SK-N-SH treated with all-trans-retinoic acid at 6 μM for 48 hours (cell line): ENCODE measurements at regions not wholly inside any gene's neighbourhood (a gene's known extent, or its start where the extent isn't known, plus 50 kb on each side); places are given as distances from the start of the nearest gene placed in this dataset.

ENCODE experiments used
- ATAC-seq: fragments of 200-7000 bp; cut with Tn5 transposase; 3 replicates; pipeline ENCODE4 v1.9.1; 2020; ENCODE audit warnings: mild to moderate bottlenecking, moderate library complexity
- ARNTL ChIP-seq: fragments of 450-650 bp; formaldehyde crosslinking; IDR thresholded peaks from 2 replicates; pipeline ENCODE4 v1.5.0; 2020; ENCODE audit warnings: low read depth, mild to moderate bottlenecking, moderate library complexity, borderline replicate concordance
- BACH2 ChIP-seq: fragments of 250-450 bp; sonication (Bioruptor Pico); IDR thresholded peaks from 2 replicates; pipeline ENCODE4 v1.9.0; 2021; ENCODE audit warnings: mild to moderate bottlenecking, borderline replicate concordance
- CREB5 ChIP-seq: fragments of 250-450 bp; sonication (Bioruptor Pico); IDR thresholded peaks from 2 replicates; pipeline ENCODE4 v1.5.1; 2020; ENCODE audit warnings: low read depth, mild to moderate bottlenecking, moderate library complexity
- CSDC2 ChIP-seq: fragments of 250-450 bp; sonication (Bioruptor Pico); IDR thresholded peaks from 2 replicates; pipeline ENCODE4 v1.5.0; 2020; ENCODE audit warnings: mild to moderate bottlenecking, moderate library complexity
- ESRRG ChIP-seq: fragments of 250-450 bp; sonication (Bioruptor Pico); IDR thresholded peaks from 2 replicates; pipeline ENCODE4 v1.6.1; 2021; ENCODE audit warnings: mild to moderate bottlenecking
- ISL1 ChIP-seq: fragments of 250-450 bp; sonication (Bioruptor Pico); IDR thresholded peaks from 2 replicates; pipeline ENCODE4 v2.1.2; 2022; ENCODE audit warnings: mild to moderate bottlenecking, moderate library complexity
- OSR1 ChIP-seq: fragments of 250-450 bp; sonication (Bioruptor Pico); IDR thresholded peaks from 2 replicates; pipeline ENCODE4 v1.8.0; 2022; ENCODE audit warnings: moderate library complexity, mild to moderate bottlenecking, inconsistent platforms
- PATZ1 ChIP-seq: fragments of 250-450 bp; sonication (Bioruptor Pico); IDR thresholded peaks from 2 replicates; pipeline ENCODE4 v1.8.0; 2020; ENCODE audit warnings: mild to moderate bottlenecking, moderate library complexity, borderline replicate concordance
- POU6F1 ChIP-seq: fragments of 250-450 bp; sonication (Bioruptor Pico); IDR thresholded peaks from 2 replicates; pipeline ENCODE4 v1.8.0; 2021; ENCODE audit warnings: low read depth, mild to moderate bottlenecking, moderate library complexity, borderline replicate concordance
- PPARA ChIP-seq: fragments of 250-450 bp; sonication (Bioruptor Pico); IDR thresholded peaks from 2 replicates; pipeline ENCODE4 v1.5.0; 2020; ENCODE audit warnings: mild to moderate bottlenecking, borderline replicate concordance
- RARB ChIP-seq: fragments of 250-450 bp; sonication (Bioruptor Pico); IDR thresholded peaks from 2 replicates; pipeline ENCODE4 v1.8.0; 2021; ENCODE audit warnings: mild to moderate bottlenecking, moderate library complexity
- TCF4 ChIP-seq: fragments of 250-450 bp; sonication (Bioruptor Pico); IDR thresholded peaks from 2 replicates; pipeline ENCODE4 v1.8.0; 2021; ENCODE audit warnings: mild to moderate bottlenecking, moderate library complexity, borderline replicate concordance
- TSHZ2 ChIP-seq: fragments of 250-450 bp; sonication (Bioruptor Pico); IDR thresholded peaks from 2 replicates; pipeline ENCODE4 v1.5.0; 2020; ENCODE audit warnings: mild to moderate bottlenecking, moderate library complexity
- ZC3H10 ChIP-seq: fragments of 250-450 bp; sonication (Bioruptor Pico); IDR thresholded peaks from 2 replicates; pipeline ENCODE4 v1.5.1; 2021; ENCODE audit warnings: mild to moderate bottlenecking, moderate library complexity
- ZFP3 ChIP-seq: fragments of 250-450 bp; sonication (Bioruptor Pico); IDR thresholded peaks from 2 replicates; pipeline ENCODE4 v1.5.0; 2020; ENCODE audit warnings: mild to moderate bottlenecking, moderate library complexity
- ZFP30 ChIP-seq: fragments of 450-650 bp; formaldehyde crosslinking; IDR thresholded peaks from 2 replicates; pipeline ENCODE4 v1.5.0; 2022; ENCODE audit warnings: mild to moderate bottlenecking, moderate library complexity
- ZNF565 ChIP-seq: fragments of 450-650 bp; formaldehyde crosslinking; conservative IDR thresholded peaks from 2 replicates; pipeline ENCODE4 v1.5.0; 2020; ENCODE audit warnings: low read depth, mild to moderate bottlenecking, moderate library complexity
- ZNF70 ChIP-seq: fragments of 450-650 bp; formaldehyde crosslinking; IDR thresholded peaks from 2 replicates; pipeline ENCODE4 v1.5.0; 2020; ENCODE audit warnings: mild to moderate bottlenecking, moderate library complexity
- ZNF8 ChIP-seq: fragments of 450-650 bp; formaldehyde crosslinking; IDR thresholded peaks from 2 replicates; pipeline ENCODE4 v1.5.0; 2020; ENCODE audit warnings: mild to moderate bottlenecking, moderate library complexity

GRCh38 chr12:5375547-5376295, 56.2 kb upstream of the NTF3 start (continued):
- TF ChIP-seq TCF4 (CRISPR knock-in tag), result no peak
- no peak for TF ChIP-seq ZFP3 (CRISPR knock-in tag)
- TF ChIP-seq ZNF565 (CRISPR knock-in tag), result no peak
- no peak for TF ChIP-seq RARB (CRISPR knock-in tag)
- no peak for TF ChIP-seq ESRRG
- TF ChIP-seq ZNF8 (CRISPR knock-in tag), result no peak

GRCh38 chr12:5376591-5377207, 55.2 kb upstream of the NTF3 start:
- no peak for ATAC-seq
- TF ChIP-seq RARB (CRISPR knock-in tag) (no peak), PATZ1 (no peak), TSHZ2 (CRISPR knock-in tag) (no peak), ZFP30 (CRISPR knock-in tag) (no peak), ZC3H10 (CRISPR knock-in tag) (no peak), BACH2 (CRISPR knock-in tag) (no peak), OSR1 (CRISPR knock-in tag) (no peak), ESRRG (no peak), ZNF565 (CRISPR knock-in tag) (no peak), PPARA (CRISPR knock-in tag) (no peak)

- TF ChIP-seq BACH2 (CRISPR knock-in tag), result no peak
- no peak for TF ChIP-seq OSR1 (CRISPR knock-in tag)
- no peak for TF ChIP-seq ZC3H10 (CRISPR knock-in tag)
- no peak for ATAC-seq
Measured at GRCh38 chr12:5377997-5378592, 53.8 kb upstream of the NTF3 start.

- no peak for ATAC-seq
- TF ChIP-seq RARB (CRISPR knock-in tag) (no peak), ISL1 (CRISPR knock-in tag) (no peak), CREB5 (no peak), ZNF70 (CRISPR knock-in tag) (no peak), POU6F1 (CRISPR knock-in tag) (no peak), ZNF8 (CRISPR knock-in tag) (no peak), PPARA (CRISPR knock-in tag) (no peak), ZNF565 (CRISPR knock-in tag) (no peak), ZFP3 (CRISPR knock-in tag) (no peak), ARNTL (CRISPR knock-in tag) (no peak), ESRRG (no peak), TSHZ2 (CRISPR knock-in tag) (no peak), TCF4 (CRISPR knock-in tag) (no peak), ZC3H10 (CRISPR knock-in tag) (no peak), CSDC2 (CRISPR knock-in tag) (no peak)
Measured at GRCh38 chr12:5379749-5380496, 52.0 kb upstream of the NTF3 start.
